Mucosa of stomach (tissue), 1 donor: ENCODE measurements at regions not wholly inside any gene's neighbourhood (a gene's known extent, or its start where the extent isn't known, plus 50 kb on each side); places are given as distances from the start of the nearest gene placed in this dataset.

Experiments
- H3K27me3 ChIP-seq: one replicate; pipeline ENCODE4 v1.7.0; 2013; ENCODE audit warnings: mild to moderate bottlenecking, low read length; ENCODE audit not compliant: control insufficient read depth, insufficient read depth
- H3K36me3 ChIP-seq: one replicate; pipeline ENCODE4 v1.7.0; 2013; ENCODE audit warnings: low read length; ENCODE audit not compliant: control insufficient read depth, insufficient read depth
- H3K4me1 ChIP-seq: one replicate; pipeline ENCODE4 v1.7.0; 2013; ENCODE audit warnings: mild to moderate bottlenecking, low read length; ENCODE audit not compliant: control insufficient read depth, insufficient read depth
- H3K4me3 ChIP-seq: one replicate; pipeline ENCODE4 v1.7.0; 2013; ENCODE audit warnings: low read length
- H3K9ac ChIP-seq: one replicate; pipeline ENCODE4 v1.7.0; 2013; ENCODE audit warnings: mild to moderate bottlenecking, low read length, moderate library complexity
- H3K9me3 ChIP-seq: one replicate; pipeline ENCODE4 v1.7.0; 2013; ENCODE audit warnings: mild to moderate bottlenecking, low read length, moderate library complexity; ENCODE audit not compliant: control insufficient read depth
- donor health status: Pancreatic carcinoma.

- Histone ChIP-seq H3K4me1 (no peaks in the 10 kb centered on the region), H3K9ac (no peak overlapping the region), H3K27me3 (no peaks in the 10 kb centered on the region), H3K4me3 (no peak overlapping the region), H3K36me3 (no peaks in the 10 kb centered on the region), H3K9me3 (no peaks in the 10 kb centered on the region)
These were observed 138.7 kb upstream of the E2F7 start for GRCh38 chr12:77204083-77204482.

- Histone ChIP-seq H3K4me1 (no peaks in the 10 kb centered on the region), H3K4me3 (no peak overlapping the region), H3K27me3 (no peaks in the 10 kb centered on the region), H3K9ac (no peak overlapping the region), H3K9me3 (no peaks in the 10 kb centered on the region), H3K36me3 (no peaks in the 10 kb centered on the region)
These were observed 137.2 kb upstream of the E2F7 start for GRCh38 chr12:77202457-77203060.

- no peak overlapping the region for H3K4me3 ChIP-seq
These were observed 124.6 kb upstream of the E2F7 start for GRCh38 chr12:77189901-77190416.

GRCh38 chr12:77189458-77189857, 124.1 kb upstream of the E2F7 start:
- no peak overlapping the region for H3K9ac ChIP-seq
- H3K4me1 ChIP-seq, result no peaks in the 10 kb centered on the region
- H3K9me3 ChIP-seq, result no peaks in the 10 kb centered on the region
- no peaks in the 10 kb centered on the region for H3K27me3 ChIP-seq
- no peak overlapping the region for H3K4me3 ChIP-seq
- no peaks in the 10 kb centered on the region for H3K36me3 ChIP-seq

More at GRCh38 chr12:77189901-77190416, 124.6 kb upstream of the E2F7 start:
- Histone ChIP-seq H3K9ac (no peak overlapping the region), H3K36me3 (no peaks in the 10 kb centered on the region), H3K9me3 (no peaks in the 10 kb centered on the region), H3K4me1 (no peaks in the 10 kb centered on the region), H3K27me3 (no peaks in the 10 kb centered on the region)

- Histone ChIP-seq H3K4me1 (no peaks in the 10 kb centered on the region), H3K9ac (no peak overlapping the region), H3K27me3 (no peaks in the 10 kb centered on the region), H3K4me3 (no peak overlapping the region), H3K36me3 (no peaks in the 10 kb centered on the region), H3K9me3 (no peaks in the 10 kb centered on the region)
These were observed 114.1 kb upstream of the E2F7 start for GRCh38 chr12:77179515-77179914.

- Histone ChIP-seq H3K4me1 (no peaks in the 10 kb centered on the region), H3K9me3 (no peaks in the 10 kb centered on the region), H3K27me3 (no peaks in the 10 kb centered on the region)
These were observed 102.4 kb upstream of the E2F7 start for GRCh38 chr12:77167801-77168200.

GRCh38 chr12:77166696-77167095, 101.3 kb upstream of the E2F7 start:
- Histone ChIP-seq H3K9me3 (no peaks in the 10 kb centered on the region), H3K9ac (no peak overlapping the region), H3K27me3 (no peaks in the 10 kb centered on the region), H3K4me1 (no peaks in the 10 kb centered on the region), H3K36me3 (no peaks in the 10 kb centered on the region), H3K4me3 (no peak overlapping the region)

More at GRCh38 chr12:77167801-77168200, 102.4 kb upstream of the E2F7 start:
- Histone ChIP-seq H3K9ac (no peak overlapping the region), H3K4me3 (no peak overlapping the region), H3K36me3 (no peaks in the 10 kb centered on the region)

- H3K36me3 ChIP-seq, result no peaks in the 10 kb centered on the region
- H3K4me1 ChIP-seq, result no peaks in the 10 kb centered on the region
- H3K4me3 ChIP-seq, result no peak overlapping the region
- H3K27me3 ChIP-seq, result no peaks in the 10 kb centered on the region
- no peak overlapping the region for H3K9ac ChIP-seq
- no peaks in the 10 kb centered on the region for H3K9me3 ChIP-seq
These were observed 98.0 kb upstream of the E2F7 start for GRCh38 chr12:77163074-77164038.

GRCh38 chr12:77161944-77162343, 96.6 kb upstream of the E2F7 start:
- H3K9me3 ChIP-seq, result no peaks in the 10 kb centered on the region
- no peaks in the 10 kb centered on the region for H3K27me3 ChIP-seq
- no peak overlapping the region for H3K4me3 ChIP-seq
- H3K4me1 ChIP-seq, result no peaks in the 10 kb centered on the region
- H3K36me3 ChIP-seq, result no peaks in the 10 kb centered on the region
- no peak overlapping the region for H3K9ac ChIP-seq

GRCh38 chr12:77160931-77161330, 95.6 kb upstream of the E2F7 start:
- Histone ChIP-seq H3K4me3 (no peak overlapping the region), H3K27me3 (no peaks in the 10 kb centered on the region), H3K4me1 (no peaks in the 10 kb centered on the region), H3K9me3 (no peaks in the 10 kb centered on the region), H3K36me3 (no peaks in the 10 kb centered on the region), H3K9ac (no peak overlapping the region)

GRCh38 chr12:77153706-77154105, 88.3 kb upstream of the E2F7 start:
- Histone ChIP-seq H3K9ac (no peak overlapping the region), H3K9me3 (no peaks in the 10 kb centered on the region), H3K4me3 (no peak overlapping the region), H3K36me3 (no peaks in the 10 kb centered on the region), H3K4me1 (no peaks in the 10 kb centered on the region), H3K27me3 (no peaks in the 10 kb centered on the region)

GRCh38 chr12:77152623-77153193, 87.3 kb upstream of the E2F7 start:
- H3K27me3 ChIP-seq, result no peaks in the 10 kb centered on the region
- H3K36me3 ChIP-seq, result no peaks in the 10 kb centered on the region
- H3K4me3 ChIP-seq, result no peak overlapping the region
- no peaks in the 10 kb centered on the region for H3K9me3 ChIP-seq
- H3K4me1 ChIP-seq, result no peaks in the 10 kb centered on the region
- H3K9ac ChIP-seq, result no peak overlapping the region
